ENCODE measurements at regions not wholly inside any gene's neighbourhood (a gene's known extent, or its start where the extent isn't known, plus 50 kb on each side); places are given as distances from the start of the nearest gene placed in this dataset.

GRCh38 chr4:22235698-22236097, 280.2 kb downstream of the ADGRA3 start:
- H3K27ac Mint-ChIP-seq (ENCODE audit: unreplicated experiment), result peak overlapping the region; percentile 38
- no peaks in the 10 kb centered on the region for H3K36me3 Mint-ChIP-seq (ENCODE audit: low read depth)
- H3K4me3 Mint-ChIP-seq, result no peak overlapping the region
- H3K27me3 Mint-ChIP-seq (ENCODE audit: low read depth), result no peaks in the 10 kb centered on the region
- peaks cover 46% of the 10 kb centered on the region for H3K4me1 Mint-ChIP-seq
- TF ChIP-seq CTCF (conservative IDR thresholded peaks at IDR 0.05), result no peak
- no peak for DNase-seq (ENCODE audit: low read depth, low spot score)
- H3K9me3 Mint-ChIP-seq, result no peaks in the 10 kb centered on the region

GRCh38 chr4:22233230-22233629, 282.6 kb downstream of the ADGRA3 start:
- peak overlapping the region; percentile 24 for H3K4me3 Mint-ChIP-seq
- H3K9me3 Mint-ChIP-seq, result no peaks in the 10 kb centered on the region
- no peaks in the 10 kb centered on the region for H3K36me3 Mint-ChIP-seq (ENCODE audit: low read depth)
- no peak for TF ChIP-seq CTCF (conservative IDR thresholded peaks at IDR 0.05)
- peak overlapping the region; percentile 53 for H3K27ac Mint-ChIP-seq (ENCODE audit: unreplicated experiment)
- DNase-seq (ENCODE audit: low read depth, low spot score), result no peak
- peaks cover 43% of the 10 kb centered on the region for H3K4me1 Mint-ChIP-seq
- H3K27me3 Mint-ChIP-seq (ENCODE audit: low read depth), result no peaks in the 10 kb centered on the region

- Mint-ChIP-seq H3K4me3 (no peak overlapping the region), H3K27me3 (ENCODE audit: low read depth) (no peaks in the 10 kb centered on the region), H3K36me3 (ENCODE audit: low read depth) (no peaks in the 10 kb centered on the region), H3K4me1 (no peaks in the 10 kb centered on the region), H3K27ac (ENCODE audit: unreplicated experiment) (no peak overlapping the region), H3K9me3 (no peaks in the 10 kb centered on the region)
- no peak for TF ChIP-seq CTCF (conservative IDR thresholded peaks at IDR 0.05)
- DNase-seq (ENCODE audit: low read depth, low spot score), result no peak
These were observed 272.4 kb upstream of the KCNIP4 start for GRCh38 chr4:22220965-22221364.

GRCh38 chr4:22217480-22217879, 268.9 kb upstream of the KCNIP4 start:
- no peak for DNase-seq (ENCODE audit: low read depth, low spot score)
- no peaks in the 10 kb centered on the region for H3K27me3 Mint-ChIP-seq (ENCODE audit: low read depth)
- no peaks in the 10 kb centered on the region for H3K9me3 Mint-ChIP-seq
- H3K4me1 Mint-ChIP-seq, result no peaks in the 10 kb centered on the region
- no peaks in the 10 kb centered on the region for H3K36me3 Mint-ChIP-seq (ENCODE audit: low read depth)
- H3K27ac Mint-ChIP-seq (ENCODE audit: unreplicated experiment), result no peak overlapping the region
- no peak for TF ChIP-seq CTCF (conservative IDR thresholded peaks at IDR 0.05)
- no peak overlapping the region for H3K4me3 Mint-ChIP-seq

GRCh38 chr4:22216278-22216677, 267.7 kb upstream of the KCNIP4 start:
- TF ChIP-seq CTCF (conservative IDR thresholded peaks at IDR 0.05), result no peak
- Mint-ChIP-seq H3K4me3 (no peak overlapping the region), H3K27me3 (ENCODE audit: low read depth) (no peaks in the 10 kb centered on the region), H3K9me3 (no peaks in the 10 kb centered on the region), H3K4me1 (no peaks in the 10 kb centered on the region), H3K27ac (ENCODE audit: unreplicated experiment) (no peak overlapping the region), H3K36me3 (ENCODE audit: low read depth) (no peaks in the 10 kb centered on the region)
- no peak for DNase-seq (ENCODE audit: low read depth, low spot score)

- Mint-ChIP-seq H3K9me3 (no peaks in the 10 kb centered on the region), H3K4me1 (no peaks in the 10 kb centered on the region), H3K4me3 (no peak overlapping the region), H3K27ac (ENCODE audit: unreplicated experiment) (no peak overlapping the region), H3K36me3 (ENCODE audit: low read depth) (no peaks in the 10 kb centered on the region), H3K27me3 (ENCODE audit: low read depth) (no peaks in the 10 kb centered on the region)
- no peak for TF ChIP-seq CTCF (conservative IDR thresholded peaks at IDR 0.05)
- no peak for DNase-seq (ENCODE audit: low read depth, low spot score)
These were observed 266.5 kb upstream of the KCNIP4 start for GRCh38 chr4:22215084-22215483.
